ENCODE measurements at regions not wholly inside any gene's neighbourhood (a gene's known extent, or its start where the extent isn't known, plus 50 kb on each side); places are given as distances from the start of the nearest gene placed in this dataset.

DNA sequence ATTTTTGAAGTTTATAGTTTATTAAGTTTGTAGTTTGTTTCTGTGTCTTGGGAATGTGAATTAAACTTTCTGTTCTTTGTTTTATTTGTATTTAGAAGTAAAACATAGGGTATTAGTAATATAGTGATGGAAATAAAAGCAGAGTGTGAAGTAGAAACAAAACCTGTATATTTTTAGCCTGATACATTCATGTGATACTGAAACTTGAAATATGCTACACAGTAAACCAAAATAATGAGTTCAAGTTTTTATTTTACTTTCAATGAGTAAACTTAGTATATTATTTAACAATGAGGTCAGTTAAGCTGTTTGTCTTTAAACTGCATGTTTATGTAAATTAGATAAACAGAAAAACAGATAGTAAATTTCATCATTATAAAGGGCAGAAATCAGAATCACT is 1592.6 kb downstream of the GRIK2 start:
- TF ChIP-seq, protein P1, sequence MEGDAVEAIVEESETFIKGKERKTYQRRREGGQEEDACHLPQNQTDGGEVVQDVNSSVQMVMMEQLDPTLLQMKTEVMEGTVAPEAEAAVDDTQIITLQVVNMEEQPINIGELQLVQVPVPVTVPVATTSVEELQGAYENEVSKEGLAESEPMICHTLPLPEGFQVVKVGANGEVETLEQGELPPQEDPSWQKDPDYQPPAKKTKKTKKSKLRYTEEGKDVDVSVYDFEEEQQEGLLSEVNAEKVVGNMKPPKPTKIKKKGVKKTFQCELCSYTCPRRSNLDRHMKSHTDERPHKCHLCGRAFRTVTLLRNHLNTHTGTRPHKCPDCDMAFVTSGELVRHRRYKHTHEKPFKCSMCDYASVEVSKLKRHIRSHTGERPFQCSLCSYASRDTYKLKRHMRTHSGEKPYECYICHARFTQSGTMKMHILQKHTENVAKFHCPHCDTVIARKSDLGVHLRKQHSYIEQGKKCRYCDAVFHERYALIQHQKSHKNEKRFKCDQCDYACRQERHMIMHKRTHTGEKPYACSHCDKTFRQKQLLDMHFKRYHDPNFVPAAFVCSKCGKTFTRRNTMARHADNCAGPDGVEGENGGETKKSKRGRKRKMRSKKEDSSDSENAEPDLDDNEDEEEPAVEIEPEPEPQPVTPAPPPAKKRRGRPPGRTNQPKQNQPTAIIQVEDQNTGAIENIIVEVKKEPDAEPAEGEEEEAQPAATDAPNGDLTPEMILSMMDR (IDR thresholded peaks at IDR 0.05; ENCODE audit: low read depth, low read length): no peak
- no peak overlapping the region for H3K4me3 ChIP-seq (ENCODE audit: low read depth, low read length)

DNA sequence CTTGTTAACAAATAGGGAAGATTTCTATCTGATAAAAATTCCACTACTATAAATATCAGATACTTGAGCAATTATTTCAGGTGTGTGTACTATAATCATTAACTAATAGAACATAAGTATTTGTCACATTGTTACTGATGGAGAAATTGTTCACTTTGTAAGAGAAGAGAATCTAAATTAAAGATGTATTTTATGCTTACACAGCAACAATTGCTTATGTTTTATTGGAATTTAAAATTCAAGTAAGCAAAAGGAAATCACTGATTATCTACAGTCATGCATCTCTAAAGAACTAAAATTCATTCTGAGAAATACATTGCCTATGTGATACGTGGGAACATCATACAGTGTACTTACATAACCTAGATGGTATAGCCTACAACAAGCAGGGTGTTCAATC is 1590.8 kb downstream of the GRIK2 start:
- H3K4me3 ChIP-seq (ENCODE audit: low read depth, low read length): no peak overlapping the region
- TF ChIP-seq, protein P1 (IDR thresholded peaks at IDR 0.05; ENCODE audit: low read depth, low read length): no peak

DNA sequence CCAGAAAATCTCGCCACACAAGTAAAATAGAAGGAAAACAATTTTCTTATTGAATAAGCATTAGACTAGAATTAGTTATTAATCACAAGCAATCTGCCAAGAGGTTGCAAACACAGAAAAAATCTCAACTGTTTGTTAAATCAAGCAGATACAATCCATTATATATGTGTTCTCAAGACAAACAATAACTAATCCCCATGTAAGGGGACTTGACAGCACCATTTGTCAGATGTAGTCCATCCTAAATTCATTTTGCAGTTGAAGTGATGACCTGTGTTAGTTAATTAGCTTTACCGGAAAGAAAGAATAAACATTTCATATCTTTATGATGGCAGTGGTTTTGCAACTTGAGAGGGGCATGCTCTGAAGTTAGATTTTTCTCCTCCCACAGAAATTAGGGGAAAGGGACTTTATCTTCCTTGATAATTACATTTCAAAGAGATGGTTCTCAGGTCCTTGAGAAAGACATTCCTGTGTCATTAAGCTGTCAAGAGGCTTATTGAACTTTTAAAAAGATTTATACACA is 1588.0 kb downstream of the GRIK2 start:
- TF ChIP-seq, protein P1 (IDR thresholded peaks at IDR 0.05; ENCODE audit: low read depth, low read length): no peak
- H3K4me3 ChIP-seq (ENCODE audit: low read depth, low read length): no peak overlapping the region

DNA sequence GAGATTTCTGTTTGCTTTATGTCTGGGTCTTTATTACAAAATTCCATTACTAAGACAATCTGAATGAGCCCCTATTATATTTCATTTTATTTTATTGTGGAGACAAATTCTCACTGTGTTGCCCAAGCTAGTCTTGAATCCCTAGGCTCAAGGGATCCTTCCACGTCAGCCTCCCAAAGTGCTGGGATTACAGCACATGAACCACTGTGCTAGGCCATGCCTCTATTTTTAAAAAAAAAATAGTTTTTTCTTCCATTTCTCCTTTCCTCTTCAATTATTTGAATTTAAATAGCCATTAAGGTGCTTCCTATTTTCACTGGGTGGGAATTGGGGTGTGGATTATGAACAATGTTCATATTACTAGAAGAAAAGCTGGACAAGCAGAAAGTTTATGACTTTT is 1587.4 kb downstream of the GRIK2 start:
- H3K4me3 ChIP-seq (ENCODE audit: low read depth, low read length): no peak overlapping the region
- TF ChIP-seq, protein P1 (IDR thresholded peaks at IDR 0.05; ENCODE audit: low read depth, low read length): no peak

DNA sequence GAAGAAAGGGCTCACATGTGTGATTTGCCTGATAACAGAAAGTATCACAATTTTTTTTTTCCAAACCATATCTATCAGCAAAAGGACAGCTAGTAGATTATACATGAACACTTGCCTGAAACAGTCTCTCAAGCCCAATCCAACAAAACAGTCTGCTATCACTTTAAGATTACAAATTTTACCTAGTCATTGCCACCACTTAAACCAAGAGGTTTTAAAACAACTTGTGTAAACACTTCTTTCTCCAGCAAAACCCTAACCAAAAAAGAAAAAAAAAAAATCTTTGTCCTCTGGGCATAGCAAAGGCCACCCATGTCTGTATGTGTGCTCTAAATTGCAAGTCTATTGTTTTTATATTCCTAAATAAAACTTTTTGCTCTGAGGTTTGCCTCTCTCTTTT is 1568.4 kb downstream of the GRIK2 start:
- TF ChIP-seq, protein P1 (IDR thresholded peaks at IDR 0.05; ENCODE audit: low read depth, low read length): no peak
- H3K4me3 ChIP-seq (ENCODE audit: low read depth, low read length): no peak overlapping the region

DNA sequence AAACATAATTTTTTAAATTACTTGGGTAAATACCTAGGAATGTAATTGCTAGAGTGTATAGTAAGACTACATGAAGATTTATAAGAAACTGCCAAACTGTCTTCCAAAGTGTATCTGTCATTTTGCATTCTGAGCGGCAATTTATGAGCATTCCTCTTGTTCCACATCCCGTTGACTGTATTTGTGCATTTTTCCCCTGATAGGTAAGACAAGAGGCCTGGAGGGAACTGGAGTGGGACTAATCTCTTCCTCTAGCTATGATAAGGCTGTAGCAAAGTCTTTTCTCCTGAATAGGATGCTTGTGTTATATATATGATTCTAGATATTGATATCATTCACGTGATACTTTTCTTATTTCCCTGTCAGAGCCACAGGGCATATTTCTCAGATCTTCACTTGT is 1557.5 kb downstream of the GRIK2 start:
- TF ChIP-seq, protein P1 (IDR thresholded peaks at IDR 0.05; ENCODE audit: low read depth, low read length): no peak

DNA sequence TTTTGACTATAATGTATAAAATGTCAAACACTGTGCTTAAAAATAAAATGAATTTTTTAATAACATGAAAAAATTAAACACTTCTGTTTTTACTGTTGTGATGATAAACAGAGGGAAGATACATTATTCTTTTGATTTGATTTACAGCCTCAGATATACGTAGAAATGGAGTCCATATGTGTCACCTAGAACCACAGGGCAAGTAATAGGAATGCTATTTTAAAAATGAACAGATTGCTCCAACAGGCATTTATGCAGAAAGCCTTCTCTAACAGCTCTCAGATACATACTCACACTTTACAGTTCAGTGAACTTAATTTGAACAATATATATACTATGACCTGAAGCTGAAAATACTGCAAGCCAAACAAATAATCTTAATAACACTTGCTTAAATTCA is 1551.0 kb downstream of the GRIK2 start:
- TF ChIP-seq, protein P1 (IDR thresholded peaks at IDR 0.05; ENCODE audit: low read depth, low read length): no peak
- H3K4me3 ChIP-seq (ENCODE audit: low read depth, low read length): no peak overlapping the region

More for the DNA sequence above, 1557.5 kb downstream of the GRIK2 start:
- no peak overlapping the region for H3K4me3 ChIP-seq (ENCODE audit: low read depth, low read length)
